DND-41 (cell line): ENCODE measurements at regions not wholly inside any gene's neighbourhood (a gene's known extent, or its start where the extent isn't known, plus 50 kb on each side); places are given as distances from the start of the nearest gene placed in this dataset.

Experiments used
- ATAC-seq: fragments of 200-7000 bp; cut with Tn5 transposase; 3 replicates; pipeline ENCODE4 v1.9.1; 2021; ENCODE audit warnings: low read depth; ENCODE audit not compliant: insufficient read depth
- DNase-seq: peaks from one replicate; pipeline ENCODE4 v3.0.0-alpha.2; 2020
- H2AFZ ChIP-seq: 2 replicates; pipeline ENCODE4 v1.6.0; 2012; ENCODE audit warnings: low read depth, low read length
- H3K27ac ChIP-seq: 2 replicates; pipeline ENCODE4 v1.5.1; 2012; ENCODE audit warnings: low read length, inconsistent platforms
- H3K27me3 ChIP-seq: fragments of 200-600 bp; sonication (generic); 2 replicates; pipeline ENCODE4 v1.6.0; 2012; ENCODE audit warnings: low read length, mild to moderate bottlenecking, inconsistent platforms; ENCODE audit not compliant: insufficient read depth, poor library complexity
- H3K36me3 ChIP-seq: 2 replicates; pipeline ENCODE4 v1.5.1; 2012; ENCODE audit warnings: low read length, inconsistent platforms; ENCODE audit not compliant: insufficient read depth
- H3K4me1 ChIP-seq: 2 replicates; pipeline ENCODE4 v1.5.1; 2012; ENCODE audit warnings: mild to moderate bottlenecking, low read length; ENCODE audit not compliant: insufficient read depth
- H3K4me2 ChIP-seq: 2 replicates; pipeline ENCODE4 v1.6.0; 2012; ENCODE audit warnings: mild to moderate bottlenecking, moderate library complexity, low read length, inconsistent platforms; ENCODE audit not compliant: insufficient read depth
- H3K4me3 ChIP-seq, 2 experiments: fragments of 200-600 bp in 1 of 2; shearing (Covaris generic) in 1 of 2; 2 replicates each; pipeline ENCODE4 v1.5.1; 2012 to 2016; ENCODE audit warnings: inconsistent platforms in 2 of 2, low read length in 2 of 2, mild to moderate bottlenecking in 2 of 2, low read depth in 1 of 2, moderate library complexity in 1 of 2
- H3K79me2 ChIP-seq: 2 replicates; pipeline ENCODE4 v1.6.0; 2012; ENCODE audit warnings: low read length, inconsistent platforms; ENCODE audit not compliant: insufficient read depth
- H3K9ac ChIP-seq: 2 replicates; pipeline ENCODE4 v1.6.0; 2012; ENCODE audit warnings: low read depth, mild to moderate bottlenecking, inconsistent platforms, low read length, moderate library complexity
- H3K9me3 ChIP-seq: 2 replicates; pipeline ENCODE4 v1.5.1; 2012; ENCODE audit warnings: low read length, moderate library complexity, mild to moderate bottlenecking, inconsistent platforms; ENCODE audit not compliant: insufficient read depth, severe bottlenecking
- H4K20me1 ChIP-seq: 2 replicates; pipeline ENCODE4 v1.6.0; 2012; ENCODE audit warnings: low read length; ENCODE audit not compliant: insufficient read depth
- EZH2 ChIP-seq: IDR thresholded peaks from 3 replicates; pipeline ENCODE4 v1.6.1; 2012; ENCODE audit warnings: borderline replicate concordance, low read depth, mild to moderate bottlenecking, moderate library complexity, low read length, inconsistent platforms; ENCODE audit not compliant: severe bottlenecking
- TF ChIP-seq, protein P1 (sequence below): IDR thresholded peaks from 2 replicates; pipeline ENCODE4 v1.5.1; 2012; ENCODE audit warnings: borderline replicate concordance, low read length, moderate library complexity, mild to moderate bottlenecking; ENCODE audit not compliant: poor library complexity, severe bottlenecking; ENCODE audit errors: extremely low read depth

DNA sequence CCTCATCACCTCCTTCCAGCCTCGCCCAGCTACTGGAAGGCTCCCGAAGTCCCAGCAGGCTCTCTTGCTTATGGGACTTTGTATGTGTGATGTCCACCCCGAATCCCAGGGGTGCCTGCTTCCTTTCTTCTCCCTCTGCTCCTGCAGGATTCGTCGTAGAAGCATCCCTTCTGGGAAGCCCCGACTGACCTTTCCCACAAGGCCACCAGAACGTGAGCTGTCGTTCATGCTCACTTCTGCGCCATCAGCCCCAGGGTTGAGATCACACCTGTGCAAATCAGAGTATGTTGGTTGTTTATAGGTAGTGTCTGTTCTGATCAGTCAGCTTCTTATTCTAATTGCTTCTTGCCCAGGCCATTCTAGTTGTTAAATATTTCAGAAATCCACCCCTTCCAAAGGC, 101.8 kb downstream of the HS1BP3 start:
- H3K9ac ChIP-seq = no peak overlapping the region
- H3K4me3 ChIP-seq = no peak overlapping the region
- no peaks in the 10 kb centered on the region for H3K4me1 ChIP-seq
- no peaks in the 10 kb centered on the region; the same call in 1 of the 2 replicates for H4K20me1 ChIP-seq
- no peak for DNase-seq
- H3K27me3 ChIP-seq = peaks cover 3% of the 10 kb centered on the region
- H3K27ac ChIP-seq = no peak overlapping the region
- no peaks in the 10 kb centered on the region for H3K9me3 ChIP-seq
- no peak for ATAC-seq
- no peak overlapping the region for H2AFZ ChIP-seq
- no peaks in the 10 kb centered on the region for H3K36me3 ChIP-seq
- H3K4me2 ChIP-seq = no peak overlapping the region
- TF ChIP-seq, protein P1, sequence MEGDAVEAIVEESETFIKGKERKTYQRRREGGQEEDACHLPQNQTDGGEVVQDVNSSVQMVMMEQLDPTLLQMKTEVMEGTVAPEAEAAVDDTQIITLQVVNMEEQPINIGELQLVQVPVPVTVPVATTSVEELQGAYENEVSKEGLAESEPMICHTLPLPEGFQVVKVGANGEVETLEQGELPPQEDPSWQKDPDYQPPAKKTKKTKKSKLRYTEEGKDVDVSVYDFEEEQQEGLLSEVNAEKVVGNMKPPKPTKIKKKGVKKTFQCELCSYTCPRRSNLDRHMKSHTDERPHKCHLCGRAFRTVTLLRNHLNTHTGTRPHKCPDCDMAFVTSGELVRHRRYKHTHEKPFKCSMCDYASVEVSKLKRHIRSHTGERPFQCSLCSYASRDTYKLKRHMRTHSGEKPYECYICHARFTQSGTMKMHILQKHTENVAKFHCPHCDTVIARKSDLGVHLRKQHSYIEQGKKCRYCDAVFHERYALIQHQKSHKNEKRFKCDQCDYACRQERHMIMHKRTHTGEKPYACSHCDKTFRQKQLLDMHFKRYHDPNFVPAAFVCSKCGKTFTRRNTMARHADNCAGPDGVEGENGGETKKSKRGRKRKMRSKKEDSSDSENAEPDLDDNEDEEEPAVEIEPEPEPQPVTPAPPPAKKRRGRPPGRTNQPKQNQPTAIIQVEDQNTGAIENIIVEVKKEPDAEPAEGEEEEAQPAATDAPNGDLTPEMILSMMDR = no peak
- TF ChIP-seq EZH2 = no peak
- H3K79me2 ChIP-seq = no peaks in the 10 kb centered on the region

DNA sequence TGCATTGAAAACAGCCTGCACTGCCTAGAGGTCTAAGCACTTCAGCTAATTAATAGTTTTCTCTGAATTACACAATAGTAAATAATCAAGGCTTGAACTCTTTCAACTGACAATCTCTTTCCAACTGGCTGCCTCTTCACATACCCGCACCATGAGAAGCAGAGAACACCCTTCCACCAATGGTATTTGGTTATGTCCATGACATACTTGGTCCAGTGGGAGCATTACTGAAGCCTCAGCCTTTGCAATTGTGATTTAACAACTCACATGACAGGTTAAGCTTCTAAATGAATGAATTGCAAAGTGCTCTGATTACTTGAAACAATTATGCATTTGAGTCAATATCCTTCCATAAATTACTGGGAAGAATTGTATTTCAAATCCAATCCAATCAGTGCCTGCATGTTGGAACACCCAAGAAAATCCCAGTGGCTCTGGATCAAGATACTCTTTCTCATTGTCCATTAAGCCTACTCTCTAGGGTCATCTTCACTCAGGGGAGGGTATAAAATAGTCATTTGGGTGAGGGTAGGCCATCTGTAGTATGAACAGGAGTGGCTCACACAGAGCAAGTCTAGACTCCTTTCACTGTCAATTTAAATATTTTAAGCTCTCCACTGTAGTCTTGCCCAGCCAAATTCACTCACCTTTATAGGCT, 101.1 kb downstream of the HS1BP3 start:
- no peaks in the 10 kb centered on the region; the same call in 1 of the 2 replicates for H4K20me1 ChIP-seq
- H3K4me2 ChIP-seq = no peak overlapping the region
- no peak overlapping the region for H3K27ac ChIP-seq
- no peak overlapping the region for H3K9ac ChIP-seq
- H3K4me1 ChIP-seq = no peaks in the 10 kb centered on the region
- TF ChIP-seq EZH2 = no peak
- TF ChIP-seq, protein P1 = no peak
- no peaks in the 10 kb centered on the region for H3K9me3 ChIP-seq
- no peaks in the 10 kb centered on the region for H3K79me2 ChIP-seq
- no peak overlapping the region for H3K4me3 ChIP-seq
- H2AFZ ChIP-seq = no peak overlapping the region
- no peaks in the 10 kb centered on the region for H3K36me3 ChIP-seq
- ATAC-seq (no peak), DNase-seq (no peak)
- peaks cover 3% of the 10 kb centered on the region for H3K27me3 ChIP-seq

DNA sequence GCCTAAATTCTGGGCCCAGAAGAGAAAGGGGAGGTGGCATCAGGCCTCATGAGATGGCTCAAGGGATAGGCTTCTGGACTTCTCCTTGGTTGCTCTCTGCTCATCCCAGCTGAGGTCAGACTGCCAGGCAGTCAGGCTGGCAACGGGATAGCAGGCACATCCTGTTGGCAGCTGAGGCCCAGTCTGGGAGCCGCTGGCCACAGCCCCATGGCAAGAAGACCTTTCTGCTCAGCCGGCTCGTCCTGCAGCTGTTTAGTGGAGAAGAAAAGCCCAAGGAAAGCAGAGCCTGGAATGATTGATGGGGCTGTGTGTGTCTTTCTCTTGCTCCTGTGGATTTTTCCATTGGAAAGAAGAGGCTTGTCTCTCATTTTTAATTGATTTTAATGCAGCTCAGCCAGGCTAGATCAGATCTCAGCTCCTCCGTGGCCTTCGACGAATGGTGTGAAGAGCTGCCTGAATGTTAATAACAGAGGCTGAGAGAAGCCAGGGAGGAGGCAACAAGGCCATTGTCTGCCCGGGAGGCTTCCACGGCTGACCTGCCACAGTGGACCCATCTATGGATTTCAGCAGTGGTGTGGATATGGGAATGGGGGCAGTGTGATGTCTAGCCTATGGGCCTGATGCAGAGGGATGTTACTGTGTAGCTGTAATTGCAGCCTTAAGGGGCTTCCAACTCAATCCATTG, 99.5 kb downstream of the HS1BP3 start:
- no peak overlapping the region for H3K27ac ChIP-seq
- peaks cover 3% of the 10 kb centered on the region for H3K27me3 ChIP-seq
- H3K4me2 ChIP-seq = no peak overlapping the region
- no peaks in the 10 kb centered on the region for H3K36me3 ChIP-seq
- no peak overlapping the region for H2AFZ ChIP-seq
- no peaks in the 10 kb centered on the region for H3K79me2 ChIP-seq
- TF ChIP-seq, protein P1 = no peak
- no peak for TF ChIP-seq EZH2
- ATAC-seq = no peak
- no peaks in the 10 kb centered on the region; the same call in 1 of the 2 replicates for H4K20me1 ChIP-seq
- H3K9ac ChIP-seq = no peak overlapping the region
- H3K4me3 ChIP-seq = no peak overlapping the region
- H3K9me3 ChIP-seq = no peaks in the 10 kb centered on the region
- no peak for DNase-seq
- H3K4me1 ChIP-seq = no peaks in the 10 kb centered on the region
